Activated CD8-positive, alpha-beta memory T cell treated with anti-CD3 and anti-CD28 coated beads, Interleukin-2, amount 10 ng/mL, durations not matched to agents 7 days and 5 days (primary cell): ENCODE measurements at regions not wholly inside any gene's neighbourhood (a gene's known extent, or its start where the extent isn't known, plus 50 kb on each side); places are given as distances from the start of the nearest gene placed in this dataset.

Experiments used
- ATAC-seq: fragments of 150-1000 bp; cut with Tn5 transposase; one replicate; pipeline ENCODE4 v1.10.0; 2021; ENCODE audit warnings: moderate library complexity
- CTCF ChIA-PET: fragments of 350-600 bp; sonication (Branson Sonifier 250); formaldehyde crosslinking; loops from one replicate; lab custom pipeline; 2021; ENCODE audit warnings: antibody characterized with exemption; lab: Charles Lee
- DNase-seq: peaks from one replicate; pipeline ENCODE4 v3.0.0-alpha.2; 2020
- H3K27ac Mint-ChIP-seq: one replicate; pipeline ENCODE4 v1.8.0; 2021; ENCODE audit warnings: mild to moderate bottlenecking, mixed read lengths
- H3K27me3 Mint-ChIP-seq: one replicate; pipeline ENCODE4 v1.8.0; 2021; ENCODE audit warnings: mixed read lengths
- H3K36me3 Mint-ChIP-seq: one replicate; pipeline ENCODE4 v1.8.0; 2021; ENCODE audit warnings: mild to moderate bottlenecking, mixed read lengths
- H3K4me1 Mint-ChIP-seq: one replicate; pipeline ENCODE4 v1.8.0; 2021; ENCODE audit warnings: mixed read lengths
- H3K4me3 Mint-ChIP-seq: one replicate; pipeline ENCODE4 v1.8.0; 2021; ENCODE audit warnings: mild to moderate bottlenecking, moderate library complexity, mixed read lengths
- H3K9me3 Mint-ChIP-seq: one replicate; pipeline ENCODE4 v1.8.0; 2022; ENCODE audit warnings: low read depth, mixed read lengths

- CTCF ChIA-PET = no interaction called here
- H3K9me3 Mint-ChIP-seq = no peaks in the 10 kb centered on the region
- H3K4me1 Mint-ChIP-seq = no peaks in the 10 kb centered on the region
- no peak overlapping the region for H3K27ac Mint-ChIP-seq
- H3K36me3 Mint-ChIP-seq = no peaks in the 10 kb centered on the region
- ATAC-seq = no peak
- peaks cover 2% of the 10 kb centered on the region for H3K27me3 Mint-ChIP-seq
- no peak overlapping the region for H3K4me3 Mint-ChIP-seq
- DNase-seq = no peak
These were observed 212.6 kb downstream of the BARHL2 start for GRCh38 chr1:90504509-90504908.

- H3K27me3 Mint-ChIP-seq = peaks cover 2% of the 10 kb centered on the region
- no peaks in the 10 kb centered on the region for H3K9me3 Mint-ChIP-seq
- DNase-seq (no peak), ATAC-seq (no peak)
- H3K36me3 Mint-ChIP-seq = no peaks in the 10 kb centered on the region
- no peak overlapping the region for H3K4me3 Mint-ChIP-seq
- H3K4me1 Mint-ChIP-seq = no peaks in the 10 kb centered on the region
- no peak overlapping the region for H3K27ac Mint-ChIP-seq
- CTCF ChIA-PET = no interaction called here
These were observed 214.4 kb downstream of the BARHL2 start for GRCh38 chr1:90502696-90503095.

GRCh38 chr1:90502194-90502593 lies 214.9 kb downstream of the BARHL2 start:
- H3K4me3 Mint-ChIP-seq = no peak overlapping the region
- no peak overlapping the region for H3K27ac Mint-ChIP-seq
- H3K36me3 Mint-ChIP-seq = no peaks in the 10 kb centered on the region
- no peak for ATAC-seq
- CTCF ChIA-PET = no interaction called here
- peaks cover 1% of the 10 kb centered on the region for H3K27me3 Mint-ChIP-seq
- DNase-seq = no peak
- H3K4me1 Mint-ChIP-seq = no peaks in the 10 kb centered on the region
- H3K9me3 Mint-ChIP-seq = no peaks in the 10 kb centered on the region

GRCh38 chr1:90501281-90501680 lies 215.8 kb downstream of the BARHL2 start:
- Mint-ChIP-seq H3K4me1 (no peaks in the 10 kb centered on the region), H3K4me3 (no peak overlapping the region), H3K27me3 (no peaks in the 10 kb centered on the region), H3K27ac (no peak overlapping the region), H3K36me3 (no peaks in the 10 kb centered on the region), H3K9me3 (no peaks in the 10 kb centered on the region)
- CTCF ChIA-PET = no interaction called here
- DNase-seq (no peak), ATAC-seq (no peak)

- Mint-ChIP-seq H3K27ac (no peak overlapping the region), H3K36me3 (no peaks in the 10 kb centered on the region), H3K4me3 (no peak overlapping the region), H3K27me3 (no peaks in the 10 kb centered on the region), H3K9me3 (no peaks in the 10 kb centered on the region), H3K4me1 (no peaks in the 10 kb centered on the region)
- DNase-seq = no peak
- no peak for ATAC-seq
- CTCF ChIA-PET = no interaction called here
These were observed 222.3 kb downstream of the BARHL2 start for GRCh38 chr1:90494748-90495282.

- no peak overlapping the region for H3K4me3 Mint-ChIP-seq
- ATAC-seq = no peak
- H3K27ac Mint-ChIP-seq = no peak overlapping the region
- H3K27me3 Mint-ChIP-seq = no peaks in the 10 kb centered on the region
- CTCF ChIA-PET = no interaction called here
- H3K4me1 Mint-ChIP-seq = no peaks in the 10 kb centered on the region
- H3K9me3 Mint-ChIP-seq = no peaks in the 10 kb centered on the region
- no peaks in the 10 kb centered on the region for H3K36me3 Mint-ChIP-seq
- no peak for DNase-seq
These were observed 228.7 kb downstream of the BARHL2 start for GRCh38 chr1:90488451-90488850.

GRCh38 chr1:90486996-90487395 lies 230.1 kb downstream of the BARHL2 start:
- DNase-seq (no peak), ATAC-seq (no peak)
- no peaks in the 10 kb centered on the region for H3K27me3 Mint-ChIP-seq
- H3K4me3 Mint-ChIP-seq = no peak overlapping the region
- CTCF ChIA-PET = no interaction called here
- H3K9me3 Mint-ChIP-seq = no peaks in the 10 kb centered on the region
- H3K36me3 Mint-ChIP-seq = no peaks in the 10 kb centered on the region
- H3K27ac Mint-ChIP-seq = no peak overlapping the region
- H3K4me1 Mint-ChIP-seq = no peaks in the 10 kb centered on the region

GRCh38 chr1:90486134-90486824 lies 230.8 kb downstream of the BARHL2 start:
- CTCF ChIA-PET = no interaction called here
- Mint-ChIP-seq H3K9me3 (no peaks in the 10 kb centered on the region), H3K36me3 (no peaks in the 10 kb centered on the region), H3K27me3 (no peaks in the 10 kb centered on the region), H3K4me3 (no peak overlapping the region), H3K27ac (no peak overlapping the region), H3K4me1 (no peaks in the 10 kb centered on the region)
- DNase-seq (no peak), ATAC-seq (no peak)

- ATAC-seq = no peak
- no peak overlapping the region for H3K4me3 Mint-ChIP-seq
- CTCF ChIA-PET = no interaction called here
These were observed 236.7 kb downstream of the BARHL2 start for GRCh38 chr1:90480271-90480835.

GRCh38 chr1:90476994-90477393 lies 240.1 kb downstream of the BARHL2 start:
- no peak overlapping the region for H3K4me3 Mint-ChIP-seq
- no peaks in the 10 kb centered on the region for H3K9me3 Mint-ChIP-seq
- DNase-seq = no peak
- CTCF ChIA-PET = interaction anchor here (0.9 kb wide), 1 partner anchor 89 kb away, joined by 3 read pairs; no protein-coding TSS in a partner anchor
- H3K27me3 Mint-ChIP-seq = peaks cover 6% of the 10 kb centered on the region
- H3K4me1 Mint-ChIP-seq = no peaks in the 10 kb centered on the region
- no peak overlapping the region for H3K27ac Mint-ChIP-seq
- no peaks in the 10 kb centered on the region for H3K36me3 Mint-ChIP-seq
- ATAC-seq = no peak

More at GRCh38 chr1:90480271-90480835, 236.7 kb downstream of the BARHL2 start:
- peaks cover 6% of the 10 kb centered on the region for H3K27me3 Mint-ChIP-seq
- DNase-seq = no peak
- no peaks in the 10 kb centered on the region for H3K9me3 Mint-ChIP-seq
- no peaks in the 10 kb centered on the region for H3K36me3 Mint-ChIP-seq
- H3K27ac Mint-ChIP-seq = no peak overlapping the region
- H3K4me1 Mint-ChIP-seq = no peaks in the 10 kb centered on the region

GRCh38 chr1:90476411-90476810 lies 240.7 kb downstream of the BARHL2 start:
- H3K9me3 Mint-ChIP-seq = no peaks in the 10 kb centered on the region
- CTCF ChIA-PET = interaction anchor here (0.9 kb wide), 1 partner anchor 88 kb away, joined by 3 read pairs; no protein-coding TSS in a partner anchor
- ATAC-seq = no peak
- no peak for DNase-seq
- H3K4me3 Mint-ChIP-seq = no peak overlapping the region
- H3K36me3 Mint-ChIP-seq = no peaks in the 10 kb centered on the region
- H3K27me3 Mint-ChIP-seq = peaks cover 6% of the 10 kb centered on the region
- H3K27ac Mint-ChIP-seq = no peak overlapping the region
- no peaks in the 10 kb centered on the region for H3K4me1 Mint-ChIP-seq

GRCh38 chr1:90475631-90476030 lies 241.5 kb downstream of the BARHL2 start:
- Mint-ChIP-seq H3K4me1 (no peaks in the 10 kb centered on the region), H3K27ac (no peak overlapping the region)
- no peak for ATAC-seq

GRCh38 chr1:90474731-90475130 lies 242.4 kb downstream of the BARHL2 start:
- DNase-seq (no peak), ATAC-seq (no peak)
- CTCF ChIA-PET = no interaction called here
- no peaks in the 10 kb centered on the region for H3K4me1 Mint-ChIP-seq
- peaks cover 6% of the 10 kb centered on the region for H3K27me3 Mint-ChIP-seq
- H3K27ac Mint-ChIP-seq = no peak overlapping the region
- no peaks in the 10 kb centered on the region for H3K36me3 Mint-ChIP-seq
- H3K9me3 Mint-ChIP-seq = no peaks in the 10 kb centered on the region
- no peak overlapping the region for H3K4me3 Mint-ChIP-seq

More at GRCh38 chr1:90475631-90476030, 241.5 kb downstream of the BARHL2 start:
- no peak for DNase-seq
- peaks cover 6% of the 10 kb centered on the region for H3K27me3 Mint-ChIP-seq
- CTCF ChIA-PET = no interaction called here
- H3K36me3 Mint-ChIP-seq = no peaks in the 10 kb centered on the region
- H3K9me3 Mint-ChIP-seq = no peaks in the 10 kb centered on the region
- H3K4me3 Mint-ChIP-seq = no peak overlapping the region

- CTCF ChIA-PET = no interaction called here
- Mint-ChIP-seq H3K4me3 (no peak overlapping the region), H3K9me3 (no peaks in the 10 kb centered on the region)
These were observed 242.9 kb downstream of the BARHL2 start for GRCh38 chr1:90474158-90474557.

More at GRCh38 chr1:90474158-90474557, 242.9 kb downstream of the BARHL2 start:
- no peak overlapping the region for H3K27ac Mint-ChIP-seq
- no peaks in the 10 kb centered on the region for H3K4me1 Mint-ChIP-seq
- ATAC-seq = no peak
- no peak for DNase-seq
- H3K36me3 Mint-ChIP-seq = no peaks in the 10 kb centered on the region
- H3K27me3 Mint-ChIP-seq = peaks cover 6% of the 10 kb centered on the region
